Cardiac muscle cell (in vitro differentiated cells and primary cell): ENCODE measurements at regions not wholly inside any gene's neighbourhood (a gene's known extent, or its start where the extent isn't known, plus 50 kb on each side); places are given as distances from the start of the nearest gene placed in this dataset.
A peak's percentile ranks its signal among the peaks of the same experiment; 100 is the strongest.

ENCODE experiments used
- DNase-seq, 2 donors: peaks; one replicate each; pipeline versions ENCODE4 v3.0.0 to v3.0.0-alpha.2; 2010 to 2017; ENCODE audit warnings: low read depth in 1 of 2, low spot score in 1 of 2
- H3K27ac ChIP-seq: fragments of 200-600 bp; sonication (generic); 2 replicates; pipeline ENCODE4 v1.5.1; 2016
- H3K27me3 ChIP-seq: fragments of 200-600 bp; sonication (generic); 2 replicates; pipeline ENCODE4 v1.6.0; 2016; ENCODE audit warnings: control low read depth
- H3K36me3 ChIP-seq: fragments of 200-600 bp; sonication (generic); 2 replicates; pipeline ENCODE4 v1.5.1; 2016; ENCODE audit warnings: control low read depth
- H3K4me1 ChIP-seq: fragments of 200-600 bp; sonication (generic); 2 replicates; pipeline ENCODE4 v1.8.1; 2017; ENCODE audit warnings: low read depth, mild to moderate bottlenecking, mixed run types
- H3K4me3 ChIP-seq: fragments of 200-600 bp; sonication (generic); 2 replicates; pipeline ENCODE4 v1.5.1; 2016; ENCODE audit warnings: mild to moderate bottlenecking
- H3K9me3 ChIP-seq: fragments of 200-600 bp; sonication (generic); 2 replicates; pipeline ENCODE4 v1.5.1; 2017; ENCODE audit warnings: low read depth, mild to moderate bottlenecking, control low read depth
- CTCF ChIP-seq: IDR thresholded peaks from 2 replicates; pipeline ENCODE4 v1.5.1; 2012; ENCODE audit warnings: low read depth, mild to moderate bottlenecking, low read length

- H3K4me3 ChIP-seq: no peak overlapping the region
- H3K36me3 ChIP-seq: no peaks in the 10 kb centered on the region
- DNase-seq: peak in 1 of 2 donors; percentile 81
- no peaks in the 10 kb centered on the region for H3K9me3 ChIP-seq
- no peak overlapping the region for H3K27ac ChIP-seq
- H3K27me3 ChIP-seq: peaks cover 18% of the 10 kb centered on the region
- H3K4me1 ChIP-seq: peaks cover 18% of the 10 kb centered on the region
- TF ChIP-seq CTCF: no peak
These were observed 121.9 kb upstream of the ARHGEF3 start for GRCh38 chr3:56923526-56924224.

GRCh38 chr3:56921573-56922453, 120.1 kb upstream of the ARHGEF3 start:
- no peak for TF ChIP-seq CTCF
- Histone ChIP-seq H3K4me3 (no peak overlapping the region), H3K27ac (no peak overlapping the region)

GRCh38 chr3:56919797-56920195, 118.0 kb upstream of the ARHGEF3 start:
- H3K9me3 ChIP-seq: no peaks in the 10 kb centered on the region
- H3K4me3 ChIP-seq: no peak overlapping the region
- TF ChIP-seq CTCF: no peak
- DNase-seq: no peak
- H3K27me3 ChIP-seq: peaks cover 34% of the 10 kb centered on the region
- H3K27ac ChIP-seq: no peak overlapping the region
- peaks cover 33% of the 10 kb centered on the region for H3K4me1 ChIP-seq
- H3K36me3 ChIP-seq: no peaks in the 10 kb centered on the region

More at GRCh38 chr3:56921573-56922453, 120.1 kb upstream of the ARHGEF3 start:
- Histone ChIP-seq H3K9me3 (no peaks in the 10 kb centered on the region), H3K27me3 (peaks cover 31% of the 10 kb centered on the region), H3K36me3 (no peaks in the 10 kb centered on the region), H3K4me1 (peaks cover 21% of the 10 kb centered on the region)
- peak in 1 of 2 donors; percentile 78 for DNase-seq

GRCh38 chr3:56919137-56919796, 117.5 kb upstream of the ARHGEF3 start:
- TF ChIP-seq CTCF: no peak
- H3K36me3 ChIP-seq: no peaks in the 10 kb centered on the region
- H3K27me3 ChIP-seq: peaks cover 40% of the 10 kb centered on the region
- H3K4me1 ChIP-seq: peaks cover 33% of the 10 kb centered on the region
- DNase-seq: no peak
- H3K4me3 ChIP-seq: no peak overlapping the region
- H3K27ac ChIP-seq: no peak overlapping the region
- H3K9me3 ChIP-seq: no peaks in the 10 kb centered on the region

GRCh38 chr3:56918111-56918568, 116.4 kb upstream of the ARHGEF3 start:
- TF ChIP-seq CTCF: no peak
- H3K36me3 ChIP-seq: no peaks in the 10 kb centered on the region
- no peak for DNase-seq
- no peak overlapping the region for H3K27ac ChIP-seq
- peaks cover 33% of the 10 kb centered on the region for H3K4me1 ChIP-seq
- H3K9me3 ChIP-seq: no peaks in the 10 kb centered on the region
- peaks cover 40% of the 10 kb centered on the region for H3K27me3 ChIP-seq
- no peak overlapping the region for H3K4me3 ChIP-seq
